ENCODE measurements at regions not wholly inside any gene's neighbourhood (a gene's known extent, or its start where the extent isn't known, plus 50 kb on each side); places are given as distances from the start of the nearest gene placed in this dataset.
"Not testable (repeated sequence)": the region's sequence is repeated elsewhere in the genome, so short reads cannot be mapped to it uniquely, and the experiment has no call there.

GRCh38 chr18:35857581-35857980, 114.9 kb upstream of the RMP24 start:
- not testable (repeated sequence) for TF ChIP-seq CTCF (IDR thresholded peaks at IDR 0.05; ENCODE audit: control extremely low read depth in 1 of 3, insufficient read depth in 1 of 3, low read depth in 1 of 3, low read length in 3 of 3); SIX5 (IDR thresholded peaks at IDR 0.05; ENCODE audit: low read depth, low read length); EP300 (IDR thresholded peaks at IDR 0.05; ENCODE audit: borderline replicate concordance in 1 of 2, low read depth in 2 of 2, low read length in 2 of 2); TAF1 (IDR thresholded peaks at IDR 0.05; ENCODE audit: low read depth, low read length); CHD2 (IDR thresholded peaks at IDR 0.05; ENCODE audit: low read length); YY1 (IDR thresholded peaks at IDR 0.05; ENCODE audit: low read depth, low read length); E2F6 (IDR thresholded peaks at IDR 0.05); CREB1 (IDR thresholded peaks at IDR 0.05); RAD21 (IDR thresholded peaks at IDR 0.05 in 1 of 2, conservative IDR thresholded peaks at IDR 0.05 in 1 of 2; ENCODE audit: low read depth in 2 of 2, low read length in 2 of 2); SP2 (IDR thresholded peaks at IDR 0.05; ENCODE audit: low read length); MAX (IDR thresholded peaks at IDR 0.05); JUN (IDR thresholded peaks at IDR 0.05; ENCODE audit: low read depth, low read length); POLR2A (IDR thresholded peaks at IDR 0.05; ENCODE audit: control extremely low read depth in 1 of 2, low read depth in 2 of 2, low read length in 2 of 2); NRF1 (IDR thresholded peaks at IDR 0.05; ENCODE audit: low read depth, low read length)
